IPS-NIHi11 (cell line): ENCODE measurements at regions not wholly inside any gene's neighbourhood (a gene's known extent, or its start where the extent isn't known, plus 50 kb on each side); places are given as distances from the start of the nearest gene placed in this dataset.

Experiments
- DNase-seq: peaks from one replicate; pipeline ENCODE4 v3.0.0; 2012; ENCODE audit warnings: mixed read lengths, low spot score

DNA sequence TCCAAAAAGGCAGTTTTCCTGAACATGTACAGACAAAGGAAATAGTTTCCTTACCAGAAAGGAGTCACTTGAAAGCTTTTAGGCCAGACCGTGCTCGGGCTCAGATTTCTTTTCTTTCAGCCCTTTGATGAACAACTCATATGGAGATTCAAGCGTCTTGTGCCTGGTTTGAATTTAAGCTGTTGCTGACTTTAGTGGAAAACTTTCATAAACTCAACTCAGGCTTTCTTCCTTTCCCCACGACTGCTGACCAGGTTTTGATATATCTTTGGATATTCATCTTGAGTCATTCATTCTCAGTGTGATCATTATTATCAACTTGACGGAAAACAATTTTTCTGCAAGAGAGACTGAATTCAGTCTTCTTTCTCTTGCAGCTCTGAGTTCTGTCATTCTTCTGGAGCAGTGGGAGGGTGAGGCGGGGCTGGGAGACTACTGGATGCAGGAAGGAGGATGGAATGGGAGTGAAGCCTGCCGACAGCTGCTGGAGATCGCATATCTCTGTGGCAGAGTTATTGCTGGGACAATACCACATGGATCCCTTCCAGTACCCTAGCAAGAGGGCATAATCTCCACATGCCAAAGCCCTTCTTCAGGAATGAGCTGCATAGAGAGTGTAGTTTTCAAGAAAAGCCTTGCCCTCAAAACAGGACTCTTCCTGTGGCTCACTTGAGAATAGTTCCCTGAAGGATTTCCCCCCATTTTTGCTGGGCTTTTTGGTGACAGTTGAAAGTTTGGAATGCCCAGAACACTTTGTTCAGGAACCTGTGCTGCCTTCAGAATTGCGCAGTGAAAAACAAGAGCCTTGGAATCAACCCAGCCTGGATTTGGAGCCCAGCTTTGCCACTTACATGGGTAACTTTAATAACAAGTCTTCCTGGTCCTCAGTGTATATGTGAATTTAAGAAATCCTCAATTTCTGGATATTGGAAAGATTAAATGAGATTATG lies 364.4 kb downstream of the ZNF521 start:
- peak; percentile 21 for DNase-seq

- DNase-seq = peak; percentile 17
These were observed 363.6 kb downstream of the ZNF521 start for GRCh38 chr18:24988253-24988840.

DNA sequence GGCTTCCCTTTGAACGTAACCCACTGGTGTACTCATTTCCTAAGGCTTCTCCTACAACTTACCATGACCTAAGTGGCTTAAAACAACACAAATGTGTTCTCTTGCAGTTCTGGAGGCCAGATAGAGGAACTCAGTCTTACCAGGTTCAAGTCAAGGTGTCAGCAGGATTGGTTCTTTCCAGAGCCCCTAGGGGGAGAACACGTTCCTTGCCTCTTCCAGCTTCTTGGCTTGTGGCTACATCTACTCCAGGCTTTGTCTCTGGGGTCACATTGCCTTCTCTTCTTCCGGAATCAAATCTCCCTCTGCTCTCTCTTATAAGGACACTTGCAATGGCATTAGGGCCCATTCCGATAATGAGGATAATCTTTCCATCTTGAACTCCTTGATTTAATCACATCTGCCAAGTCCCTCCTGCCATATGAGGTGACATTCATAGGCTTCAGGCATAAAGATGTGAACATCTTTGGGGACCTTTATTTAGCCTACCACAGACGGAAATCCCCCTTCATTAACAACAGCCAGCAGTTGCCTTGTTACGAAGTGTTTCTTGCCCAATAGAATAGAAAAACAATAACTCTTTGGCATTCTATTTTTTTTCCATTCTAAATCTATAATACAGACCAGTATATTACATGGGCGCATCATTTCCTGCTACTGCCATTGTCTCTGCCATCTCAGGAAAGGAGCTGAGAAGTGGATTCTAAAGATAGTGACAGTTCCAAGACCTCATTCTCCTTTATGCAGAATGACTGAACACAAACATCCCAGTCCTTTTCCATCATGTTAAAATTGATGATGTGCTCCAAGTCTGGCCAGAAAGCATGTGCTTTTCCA lies 362.0 kb downstream of the ZNF521 start:
- peak; percentile 15 for DNase-seq

GRCh38 chr18:24990671-24991134 lies 361.3 kb downstream of the ZNF521 start:
- DNase-seq = no peak

- no peak for DNase-seq
These were observed 360.6 kb downstream of the ZNF521 start for GRCh38 chr18:24991141-24992060.

GRCh38 chr18:24992491-24992890 lies 359.5 kb downstream of the ZNF521 start:
- DNase-seq = no peak

DNA sequence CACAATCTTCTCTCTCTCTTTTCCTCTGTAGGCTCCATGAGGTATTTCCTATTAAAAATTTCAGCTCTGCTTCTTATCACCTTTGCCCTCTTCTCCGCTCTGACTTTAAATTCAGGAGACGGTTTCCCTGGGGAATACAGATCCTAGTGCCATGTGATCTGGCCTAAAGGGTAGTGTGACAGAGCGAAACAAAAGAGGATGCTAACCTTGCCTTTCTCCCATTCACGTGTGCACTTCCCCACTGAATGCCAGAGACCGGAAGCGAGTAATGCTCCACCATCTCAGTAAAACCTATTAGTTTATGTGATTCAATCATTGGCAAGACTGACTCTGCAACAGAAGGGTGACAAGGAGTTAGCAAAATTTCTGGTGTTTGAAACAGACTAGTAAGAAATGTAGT lies 358.3 kb downstream of the ZNF521 start:
- no peak for DNase-seq

GRCh38 chr18:24995056-24995455 lies 356.9 kb downstream of the ZNF521 start:
- DNase-seq = no peak

GRCh38 chr18:24995755-24996154 lies 356.2 kb downstream of the ZNF521 start:
- no peak for DNase-seq

- DNase-seq = no peak
These were observed 352.2 kb downstream of the ZNF521 start for GRCh38 chr18:24999650-25000267.

GRCh38 chr18:25001803-25002202 lies 350.2 kb downstream of the ZNF521 start:
- DNase-seq = no peak

DNA sequence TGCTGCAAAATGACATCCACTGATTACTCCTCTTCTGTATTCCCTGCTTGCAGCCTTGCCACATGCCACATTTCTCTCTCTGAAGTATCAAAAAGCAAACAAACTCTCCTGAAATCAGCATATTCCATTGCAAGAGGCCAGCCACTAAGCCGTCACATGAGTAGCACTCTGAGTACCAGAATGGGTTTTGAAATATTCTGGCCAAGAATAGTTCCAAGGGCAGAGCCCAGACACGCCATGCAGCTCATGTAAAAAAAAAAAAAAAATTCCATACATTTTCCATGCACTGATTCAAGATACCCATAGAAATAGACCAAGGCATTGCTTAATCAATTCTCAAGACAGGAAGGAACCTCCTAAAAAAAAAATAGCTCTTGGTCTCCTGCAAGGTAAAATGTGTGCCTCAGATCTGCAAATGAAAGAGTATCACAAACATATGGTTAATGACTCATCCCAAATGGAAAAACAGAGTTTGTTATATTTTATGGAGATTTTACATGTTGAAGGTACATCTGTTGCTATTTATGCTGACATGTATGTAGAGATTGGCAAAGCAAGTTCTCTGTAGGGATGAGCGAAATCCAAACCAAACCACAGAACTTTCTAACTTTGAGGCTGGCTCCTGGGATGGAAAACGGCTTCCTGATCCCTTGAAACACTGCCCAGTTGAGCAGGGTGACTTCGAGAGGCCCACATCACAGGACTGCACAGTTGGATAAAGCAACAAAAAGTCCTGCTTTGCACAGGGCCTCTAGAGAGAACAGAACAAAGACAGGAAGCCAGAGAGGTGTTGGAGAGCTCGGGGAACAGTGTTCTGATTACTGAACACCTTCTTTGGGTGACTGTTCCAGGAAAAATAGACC lies 346.2 kb downstream of the ZNF521 start:
- no peak for DNase-seq

DNA sequence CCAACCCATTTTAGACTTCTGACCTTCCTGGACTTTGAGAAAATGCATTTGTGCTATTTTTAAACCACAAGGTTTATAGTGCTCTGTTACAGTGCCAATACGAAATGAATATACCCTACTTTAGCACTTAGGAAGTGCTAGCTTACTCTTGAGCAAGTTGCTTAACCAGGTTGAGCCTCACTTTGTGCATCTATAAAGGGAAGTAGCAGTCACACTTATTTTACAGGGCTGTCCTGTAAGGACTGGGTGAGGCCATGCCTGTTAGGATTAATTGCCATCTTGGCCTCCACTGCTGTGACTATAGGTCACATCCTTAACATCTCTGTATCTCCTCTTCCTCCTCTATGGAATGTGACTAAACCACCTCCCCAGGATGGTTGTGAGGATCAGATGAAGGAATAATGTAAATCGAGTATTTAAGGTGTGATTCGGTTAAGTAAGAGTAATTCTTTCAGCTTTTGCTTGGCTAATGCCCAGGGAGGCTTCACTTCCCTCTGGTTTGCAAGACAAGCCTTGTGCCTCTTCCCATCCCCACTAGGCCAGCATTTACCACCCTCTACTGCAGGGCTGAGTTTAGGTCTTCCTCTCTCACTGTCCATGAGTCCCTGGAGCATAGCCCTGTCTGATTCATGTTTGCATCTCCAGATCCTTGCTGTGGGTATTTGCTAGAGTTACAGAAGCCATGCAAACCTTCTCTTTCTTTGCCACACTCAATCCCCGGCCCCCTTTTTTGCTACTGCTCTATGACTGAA lies 341.2 kb downstream of the ZNF521 start:
- DNase-seq = no peak
